GM18502 (cell line): ENCODE measurements at regions not wholly inside any gene's neighbourhood (a gene's known extent, or its start where the extent isn't known, plus 50 kb on each side); places are given as distances from the start of the nearest gene placed in this dataset.
"Not testable (repeated sequence)": the region's sequence is repeated elsewhere in the genome, so short reads cannot be mapped to it uniquely, and the experiment has no call there.

Experiments used
- ATAC-seq: cut with Tn5 transposase; IDR thresholded peaks from one replicate; pipeline ENCODE4 v1.9.1; 2021; ENCODE audit warnings: mild to moderate bottlenecking; ENCODE audit not compliant: unreplicated experiment, poor library complexity

DNA sequence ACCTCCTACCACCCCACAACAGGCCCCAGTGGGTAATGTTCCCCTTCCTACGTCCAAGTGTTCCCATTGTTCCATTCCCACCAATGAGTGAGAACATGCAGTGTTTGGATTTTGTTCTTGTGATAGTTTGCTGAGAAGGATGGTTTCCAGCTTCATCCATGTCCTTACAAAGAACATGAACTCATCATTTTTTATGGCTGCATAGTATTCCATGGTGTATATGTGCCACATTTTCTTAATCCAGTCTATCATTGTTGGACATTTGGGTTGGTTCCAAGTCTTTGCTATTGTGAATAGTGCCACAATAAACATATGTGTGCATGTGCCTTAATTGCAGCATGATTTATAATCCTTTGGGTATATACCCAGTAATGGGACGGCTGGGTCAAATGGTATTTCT is 81.6 kb downstream of the P2RY10 start:
- ATAC-seq, result not testable (repeated sequence)

DNA sequence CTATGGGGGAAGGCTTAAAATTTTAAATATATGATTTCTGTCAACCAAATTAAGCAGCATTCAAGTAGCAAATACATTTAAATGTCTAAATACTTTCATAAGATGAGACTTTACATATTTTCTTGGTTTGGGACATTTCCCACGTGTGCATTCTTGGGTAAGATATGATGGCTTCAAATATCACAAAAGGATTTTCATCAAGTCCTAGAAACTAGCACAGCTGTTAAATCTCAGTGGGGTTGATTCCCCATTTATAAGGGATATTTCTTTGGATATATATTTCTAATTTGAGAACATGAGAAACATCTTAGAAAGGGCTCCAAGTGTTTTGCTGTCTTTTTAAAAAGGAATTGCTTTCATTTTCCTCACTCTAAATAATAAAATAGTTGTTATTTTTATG is 90.2 kb downstream of the P2RY10 start:
- no peak for ATAC-seq

DNA sequence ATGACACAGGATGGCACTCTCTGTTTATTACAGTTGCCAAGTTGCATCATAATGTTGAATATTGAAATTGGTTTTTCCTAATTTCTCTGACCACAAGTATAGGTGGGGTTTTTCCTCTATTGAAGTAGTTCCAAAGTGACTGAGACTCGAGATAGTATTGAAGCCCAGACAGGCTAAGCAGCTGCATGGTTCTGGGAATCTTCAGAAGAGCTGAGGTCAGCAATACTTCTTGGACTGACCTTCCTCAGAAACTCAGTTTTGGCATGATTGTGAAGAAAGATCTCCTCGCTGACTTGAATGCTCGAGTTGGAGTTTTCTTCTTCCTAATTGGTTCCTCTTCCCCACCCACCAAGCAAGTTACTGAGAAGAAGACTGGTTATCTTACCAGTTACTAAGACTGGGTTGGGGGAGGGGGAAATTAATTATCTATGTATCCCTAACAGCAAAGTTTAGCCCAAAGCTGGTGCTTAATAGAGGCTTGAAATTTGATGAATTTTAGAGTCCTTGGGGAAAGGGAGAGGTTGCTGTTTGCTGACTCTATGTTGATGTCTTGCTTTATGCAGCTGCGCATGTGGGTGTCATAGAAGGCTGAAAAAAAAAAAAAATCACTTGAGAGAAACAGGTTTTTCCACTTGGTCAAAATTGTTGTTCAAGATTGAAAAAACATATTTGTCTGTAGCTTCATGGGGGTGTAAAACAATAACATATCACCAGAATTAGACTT is 91.1 kb downstream of the P2RY10 start:
- ATAC-seq, result no peak

DNA sequence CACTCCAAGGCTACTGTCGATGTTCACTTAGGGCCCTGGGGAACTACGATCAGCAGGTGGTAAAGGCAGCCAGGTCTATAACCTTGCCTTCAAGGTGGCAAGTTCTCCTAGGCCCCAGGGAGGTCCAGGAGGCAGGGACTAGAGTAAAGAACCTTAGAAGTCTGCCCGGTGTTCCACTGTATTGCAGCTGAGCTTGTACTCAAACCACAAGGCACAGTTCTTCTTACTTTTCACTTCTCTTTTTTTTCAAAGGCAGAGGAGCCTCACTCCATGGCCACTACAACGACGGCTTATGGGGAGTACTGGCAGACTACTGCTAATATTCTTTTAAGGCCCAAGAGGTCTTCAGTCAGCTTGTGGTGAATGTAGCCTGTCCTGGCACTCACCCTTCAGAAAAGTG is 78.8 kb upstream of the GPR174 start:
- peak; percentile 98 for ATAC-seq

DNA sequence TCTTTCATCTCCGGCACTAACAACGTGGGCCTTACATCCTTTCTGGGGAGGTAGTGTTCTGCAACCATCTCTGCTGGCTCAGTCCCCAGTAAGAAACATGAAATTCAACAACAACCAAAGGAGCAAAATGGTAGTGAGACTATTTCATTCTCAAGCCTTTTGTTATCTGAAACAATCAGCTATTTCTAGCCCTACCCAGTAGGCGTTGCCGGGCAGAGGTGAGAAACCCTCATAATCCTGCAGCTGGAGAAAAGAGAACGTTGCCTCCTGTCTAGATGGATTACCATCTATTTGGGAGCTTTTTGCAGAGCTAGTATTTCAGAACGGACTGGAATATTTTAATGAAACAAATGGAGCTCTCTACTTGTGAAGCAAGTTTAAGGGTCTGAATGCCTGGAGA is 66.4 kb upstream of the GPR174 start:
- ATAC-seq, result no peak

DNA sequence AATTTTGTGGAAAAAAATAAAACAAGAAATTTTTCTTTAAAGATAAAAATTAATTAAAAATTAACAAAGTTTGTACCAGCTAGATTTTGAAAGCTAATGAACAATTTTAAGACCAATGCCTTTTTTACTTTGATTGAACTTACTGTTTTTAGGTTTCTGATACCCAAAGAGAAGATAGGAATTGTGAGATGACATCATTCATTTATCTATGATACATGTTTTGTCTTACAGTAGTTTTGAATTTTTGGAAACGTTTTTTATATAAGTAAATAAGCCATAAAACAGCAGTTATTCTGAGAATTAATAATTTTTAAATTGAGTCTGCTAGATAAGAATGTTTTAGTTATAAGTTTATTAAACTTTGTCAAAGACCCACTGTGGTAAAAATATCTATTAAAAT is 65.0 kb upstream of the GPR174 start:
- no peak for ATAC-seq

DNA sequence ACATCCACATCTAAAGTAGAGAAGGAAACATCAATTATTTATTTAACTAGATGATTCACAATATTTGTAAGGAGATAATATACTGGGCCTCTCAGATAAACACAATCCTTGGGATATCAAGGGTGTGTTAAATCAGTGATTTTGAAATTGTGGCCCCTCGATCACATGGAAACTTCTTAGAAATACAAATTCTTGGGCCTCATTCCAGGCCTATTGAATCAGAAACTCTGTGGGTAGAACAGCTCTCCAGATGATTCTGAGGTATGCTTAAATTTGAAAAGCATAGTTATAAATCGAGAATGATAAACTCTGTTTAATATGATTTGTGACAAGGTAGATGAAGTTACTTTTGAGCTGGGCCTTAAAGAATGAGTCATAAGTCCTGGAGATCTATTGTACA is 64.3 kb upstream of the GPR174 start:
- no peak for ATAC-seq

DNA sequence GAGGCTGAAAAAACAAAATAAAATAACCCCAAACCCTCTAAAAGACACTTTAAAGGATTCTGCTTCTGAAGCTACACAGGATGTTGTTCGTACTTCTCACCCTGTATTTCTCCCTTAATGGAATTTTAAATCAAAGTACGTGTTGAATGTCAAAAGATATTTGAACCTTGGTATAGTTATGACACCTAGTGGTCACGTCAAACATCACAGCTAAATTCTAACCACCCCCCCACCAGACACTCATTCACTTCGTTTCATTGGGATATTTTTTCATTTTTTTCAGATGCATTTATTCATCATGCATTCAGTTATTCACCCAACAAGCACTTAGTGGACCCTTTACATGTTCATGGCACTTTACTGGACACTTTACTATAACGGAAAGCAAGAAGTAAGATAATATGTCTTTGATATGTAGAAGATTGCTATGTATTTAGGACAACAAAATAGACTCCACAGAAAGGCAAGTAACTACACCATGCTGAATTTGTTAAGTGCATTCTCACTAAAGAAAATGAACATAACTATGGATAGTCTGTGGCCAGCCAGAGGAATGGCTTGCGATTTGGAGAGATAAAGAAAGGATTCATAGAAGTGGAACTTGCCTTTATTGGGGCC is 62.5 kb upstream of the GPR174 start:
- ATAC-seq, result peak; percentile 83

DNA sequence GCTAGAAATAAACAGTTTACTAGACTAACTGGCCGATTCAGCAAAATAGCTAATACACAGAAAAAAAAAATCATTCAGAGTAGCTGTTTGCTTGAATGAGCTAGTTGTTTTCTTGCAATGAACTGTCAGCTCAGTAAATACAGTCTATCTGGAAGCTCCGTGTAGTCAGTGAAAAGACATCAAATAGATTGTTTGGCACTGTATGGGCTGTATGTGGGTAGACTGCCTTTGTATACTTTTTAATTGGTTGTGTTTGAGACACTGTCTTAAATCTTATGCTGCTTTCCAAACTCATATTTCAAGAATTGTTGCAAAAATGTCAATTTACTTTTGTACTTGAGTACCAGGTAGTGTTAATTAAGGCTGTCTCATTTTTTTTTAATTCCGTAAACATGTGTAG is 61.6 kb upstream of the GPR174 start:
- no peak for ATAC-seq

DNA sequence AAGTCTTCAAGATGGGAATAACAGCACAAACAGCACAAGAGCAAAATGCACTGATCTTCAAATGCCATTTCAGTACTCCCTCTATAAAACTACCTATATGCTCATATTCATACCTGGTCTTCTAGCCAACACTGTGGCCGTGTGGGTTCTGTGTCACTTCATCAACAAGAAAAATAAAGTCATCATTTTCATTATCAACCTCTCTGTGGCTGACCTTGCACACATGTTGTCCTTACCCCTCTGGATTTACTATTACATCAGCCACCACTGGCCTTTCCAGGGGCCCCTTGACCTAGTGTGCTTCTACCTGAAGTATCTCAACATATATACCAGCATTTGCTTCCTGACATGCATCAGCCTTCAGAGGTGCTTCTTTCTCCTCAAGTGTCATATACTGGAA is 59.6 kb upstream of the GPR174 start:
- ATAC-seq, result no peak

DNA sequence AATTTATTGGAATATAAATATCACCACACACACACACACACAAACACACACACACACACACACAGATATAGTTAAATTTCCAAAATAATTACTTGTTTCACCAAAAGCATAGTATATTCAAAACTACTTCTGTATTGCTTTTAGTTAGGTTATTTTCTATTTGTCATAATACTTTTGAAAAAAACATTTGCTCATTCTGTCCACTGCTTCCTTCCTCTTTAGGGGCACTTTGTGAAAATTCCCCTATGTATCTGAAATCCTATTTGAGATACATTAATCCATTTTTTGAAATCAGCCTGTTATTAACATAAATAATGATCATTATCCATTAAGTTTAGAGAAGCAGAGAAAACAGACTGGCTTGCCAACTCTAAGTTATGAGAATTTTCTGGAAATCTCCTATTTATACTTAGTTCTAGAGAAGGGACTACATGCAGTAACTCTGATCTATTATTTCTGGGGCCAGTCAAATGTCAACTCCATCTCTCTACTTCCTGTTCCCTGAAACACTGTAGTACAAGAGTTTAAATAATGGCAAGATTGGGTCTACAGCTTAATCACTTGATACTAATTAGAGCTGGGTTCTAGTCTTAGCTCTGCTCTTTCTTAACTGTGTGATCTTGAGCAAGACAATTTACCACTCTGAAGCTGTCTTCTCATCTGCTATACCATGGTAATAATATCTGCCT is 54.4 kb upstream of the GPR174 start:
- ATAC-seq, result no peak

DNA sequence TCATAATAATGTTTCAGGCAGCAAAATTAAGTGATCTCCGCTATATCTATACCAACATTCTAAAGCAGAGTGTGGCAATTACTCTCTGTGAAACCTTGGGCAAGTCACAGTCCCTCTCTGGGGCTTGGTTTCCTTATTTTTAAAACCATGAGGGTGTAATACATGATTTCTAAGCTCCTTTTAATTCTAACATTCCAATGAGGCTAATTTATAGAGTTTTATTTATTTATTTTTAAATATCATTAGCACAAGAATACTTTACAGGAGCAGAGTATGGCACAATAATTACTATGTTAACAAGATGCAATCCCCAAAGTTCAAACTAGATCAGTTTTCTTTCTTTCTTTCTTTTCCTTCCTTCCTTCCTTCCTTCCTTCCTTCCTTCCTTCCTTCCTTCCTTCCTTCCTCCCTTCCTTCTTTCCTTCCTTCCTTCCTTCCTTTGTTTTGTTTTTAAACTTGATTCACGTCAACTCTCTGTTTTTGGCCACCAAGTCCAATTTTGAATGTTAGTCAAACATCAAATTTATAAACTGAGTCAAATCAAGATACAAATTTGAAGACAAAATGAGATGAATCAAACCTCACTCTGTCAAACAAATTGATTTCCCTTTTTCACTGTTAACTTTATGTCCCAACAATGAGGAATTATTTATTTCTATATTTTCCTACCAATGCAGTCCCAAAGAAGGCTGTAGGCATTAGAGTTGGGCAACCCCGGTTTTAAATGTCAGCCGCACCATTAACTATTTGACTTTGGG is 50.2 kb upstream of the GPR174 start:
- no peak for ATAC-seq
